SK-N-MC (cell line): ENCODE measurements at regions not wholly inside any gene's neighbourhood (a gene's known extent, or its start where the extent isn't known, plus 50 kb on each side); places are given as distances from the start of the nearest gene placed in this dataset.

Experiments
- EZH2 ChIP-seq: fragments of 200-600 bp; sonication (generic); IDR thresholded peaks from one replicate; pipeline ENCODE4 v1.6.1; 2017; ENCODE audit warnings: antibody characterized with exemption
- FOXP2 ChIP-seq: optimal IDR thresholded peaks from 2 replicates; pipeline ENCODE3; 2011; ENCODE audit warnings: mild to moderate bottlenecking, moderate library complexity; ENCODE audit not compliant: insufficient read depth; ENCODE audit errors: extremely low read length, control extremely low read depth
- POLR2AphosphoS5 ChIP-seq: IDR thresholded peaks from 2 replicates; pipeline ENCODE4 v1.6.1; 2012; ENCODE audit warnings: mild to moderate bottlenecking, low read depth, low read length, borderline replicate concordance

- no peak for TF ChIP-seq POLR2AphosphoS5
- TF ChIP-seq EZH2 = no peak
- no peak for TF ChIP-seq FOXP2
These were observed 53.1 kb upstream of the PROX1 start for GRCh38 chr1:213934649-213935048.
